ENCODE measurements at regions not wholly inside any gene's neighbourhood (a gene's known extent, or its start where the extent isn't known, plus 50 kb on each side); places are given as distances from the start of the nearest gene placed in this dataset.

DNA sequence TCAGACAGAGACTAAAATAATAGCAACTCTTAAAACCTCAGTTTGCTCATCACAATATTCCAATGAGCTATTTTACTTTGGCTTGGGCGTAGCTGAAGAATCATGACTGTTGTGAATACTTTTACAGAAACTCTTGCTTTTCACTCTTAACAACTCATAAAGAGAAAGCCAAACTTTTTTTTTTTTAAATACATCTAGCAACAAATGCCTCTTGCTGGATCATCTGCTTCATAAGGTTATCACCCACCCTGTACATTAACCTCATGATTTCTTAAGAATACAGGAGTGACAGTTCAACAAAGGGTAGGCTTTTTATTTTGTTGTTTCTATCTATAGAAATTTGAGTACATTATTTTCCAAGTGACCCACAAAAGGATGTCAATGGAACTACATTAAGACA is 307.4 kb upstream of the DDHD1 start:
- no peaks in the 10 kb centered on the region for H3K9me2 ChIP-seq (replicated peaks; ENCODE audit: insufficient read depth, low read length)

DNA sequence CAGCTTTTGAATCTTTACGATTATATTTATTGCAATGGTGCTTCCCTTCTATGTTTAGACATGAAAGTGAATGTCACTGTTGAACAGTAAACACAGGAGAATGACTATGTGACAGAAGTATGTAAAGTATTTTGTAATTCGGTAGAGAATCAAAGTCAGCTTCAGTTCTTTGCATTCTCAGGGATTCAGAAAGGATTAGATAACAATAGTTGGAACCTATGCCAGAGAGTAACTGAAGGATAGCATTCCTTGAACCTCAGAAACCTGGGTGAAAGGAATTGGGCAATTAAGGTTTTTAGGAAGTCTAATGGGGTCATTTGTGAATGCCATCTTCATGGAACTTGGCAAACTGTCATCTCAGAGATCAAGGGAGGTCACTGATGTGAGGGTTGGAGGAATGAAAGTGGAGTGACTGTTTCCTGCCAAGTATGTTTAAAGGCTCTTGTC is 305.3 kb upstream of the DDHD1 start:
- Histone ChIP-seq H3K79me2 (ENCODE audit: insufficient read depth, low read length) (no peaks in the 10 kb centered on the region), H3K27ac (ENCODE audit: low read depth, low read length) (no peak overlapping the region), H3K9me2 (replicated peaks; ENCODE audit: insufficient read depth, low read length) (no peaks in the 10 kb centered on the region), H3K36me3 (ENCODE audit: low read length) (no peaks in the 10 kb centered on the region), H3K9me3 (ENCODE audit: insufficient read depth, low read length) (no peaks in the 10 kb centered on the region), H3K4me2 (ENCODE audit: low read depth, low read length, poor library complexity, severe bottlenecking) (no peak overlapping the region), H3K9ac (ENCODE audit: low read length) (no peak overlapping the region), H3F3A (ENCODE audit: insufficient read depth) (no peaks in the 10 kb centered on the region), H4K20me1 (ENCODE audit: low read depth, low read length) (no peaks in the 10 kb centered on the region), H3K4me3 (ENCODE audit: insufficient read depth, low read length, poor library complexity, severe bottlenecking) (no peak overlapping the region), H3K27me3 (ENCODE audit: low read length) (no peaks in the 10 kb centered on the region), H2AFZ (ENCODE audit: low read depth, low read length, severe bottlenecking) (no peak overlapping the region)
- TF ChIP-seq, protein P1, sequence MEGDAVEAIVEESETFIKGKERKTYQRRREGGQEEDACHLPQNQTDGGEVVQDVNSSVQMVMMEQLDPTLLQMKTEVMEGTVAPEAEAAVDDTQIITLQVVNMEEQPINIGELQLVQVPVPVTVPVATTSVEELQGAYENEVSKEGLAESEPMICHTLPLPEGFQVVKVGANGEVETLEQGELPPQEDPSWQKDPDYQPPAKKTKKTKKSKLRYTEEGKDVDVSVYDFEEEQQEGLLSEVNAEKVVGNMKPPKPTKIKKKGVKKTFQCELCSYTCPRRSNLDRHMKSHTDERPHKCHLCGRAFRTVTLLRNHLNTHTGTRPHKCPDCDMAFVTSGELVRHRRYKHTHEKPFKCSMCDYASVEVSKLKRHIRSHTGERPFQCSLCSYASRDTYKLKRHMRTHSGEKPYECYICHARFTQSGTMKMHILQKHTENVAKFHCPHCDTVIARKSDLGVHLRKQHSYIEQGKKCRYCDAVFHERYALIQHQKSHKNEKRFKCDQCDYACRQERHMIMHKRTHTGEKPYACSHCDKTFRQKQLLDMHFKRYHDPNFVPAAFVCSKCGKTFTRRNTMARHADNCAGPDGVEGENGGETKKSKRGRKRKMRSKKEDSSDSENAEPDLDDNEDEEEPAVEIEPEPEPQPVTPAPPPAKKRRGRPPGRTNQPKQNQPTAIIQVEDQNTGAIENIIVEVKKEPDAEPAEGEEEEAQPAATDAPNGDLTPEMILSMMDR (IDR thresholded peaks at IDR 0.05; ENCODE audit: insufficient read depth, low read length, poor library complexity, severe bottlenecking): no peak
- TF ChIP-seq EZH2phosphoT487 (conservative IDR thresholded peaks at IDR 0.05; ENCODE audit: low read length): no peak

More for the DNA sequence above, 307.4 kb upstream of the DDHD1 start:
- Histone ChIP-seq H3K9ac (ENCODE audit: low read length) (no peak overlapping the region), H3K9me3 (ENCODE audit: insufficient read depth, low read length) (no peaks in the 10 kb centered on the region), H3F3A (ENCODE audit: insufficient read depth) (no peaks in the 10 kb centered on the region), H3K79me2 (ENCODE audit: insufficient read depth, low read length) (no peaks in the 10 kb centered on the region), H3K4me3 (ENCODE audit: insufficient read depth, low read length, poor library complexity, severe bottlenecking) (no peak overlapping the region), H3K4me2 (ENCODE audit: low read depth, low read length, poor library complexity, severe bottlenecking) (no peak overlapping the region), H2AFZ (ENCODE audit: low read depth, low read length, severe bottlenecking) (no peak overlapping the region), H3K27ac (ENCODE audit: low read depth, low read length) (no peak overlapping the region), H3K36me3 (ENCODE audit: low read length) (no peaks in the 10 kb centered on the region), H4K20me1 (ENCODE audit: low read depth, low read length) (no peaks in the 10 kb centered on the region), H3K27me3 (ENCODE audit: low read length) (no peaks in the 10 kb centered on the region)
- TF ChIP-seq EZH2phosphoT487 (conservative IDR thresholded peaks at IDR 0.05; ENCODE audit: low read length): no peak
- TF ChIP-seq, protein P1 (IDR thresholded peaks at IDR 0.05; ENCODE audit: insufficient read depth, low read length, poor library complexity, severe bottlenecking): no peak

DNA sequence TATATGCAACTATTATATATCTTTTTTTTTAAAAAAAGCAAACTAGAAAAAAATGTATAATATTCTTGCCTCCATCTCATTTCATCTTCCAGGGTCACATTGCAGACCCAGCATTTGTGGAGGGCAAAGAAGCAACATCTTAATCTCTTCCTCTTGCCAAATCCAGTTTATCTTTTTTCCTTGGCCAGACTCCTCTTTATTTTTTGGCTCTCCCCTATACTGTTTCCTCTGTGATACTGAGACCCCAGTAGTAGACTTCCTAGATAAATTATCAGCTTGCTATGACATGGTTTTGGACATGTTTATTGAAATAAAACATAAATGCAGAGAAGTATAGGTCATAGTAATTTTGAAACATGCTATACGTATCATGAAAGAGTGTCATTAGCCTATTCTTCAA is 303.8 kb upstream of the DDHD1 start:
- no peak overlapping the region for H3K4me2 ChIP-seq (ENCODE audit: low read depth, low read length, poor library complexity, severe bottlenecking)
- no peaks in the 10 kb centered on the region for H3K9me3 ChIP-seq (ENCODE audit: insufficient read depth, low read length)
- H3K9ac ChIP-seq (ENCODE audit: low read length): no peak overlapping the region
- H3K36me3 ChIP-seq (ENCODE audit: low read length): no peaks in the 10 kb centered on the region
- no peak overlapping the region for H3K4me3 ChIP-seq (ENCODE audit: insufficient read depth, low read length, poor library complexity, severe bottlenecking)
- H4K20me1 ChIP-seq (ENCODE audit: low read depth, low read length): no peaks in the 10 kb centered on the region
- no peaks in the 10 kb centered on the region for H3K27me3 ChIP-seq (ENCODE audit: low read length)
- TF ChIP-seq, protein P1 (IDR thresholded peaks at IDR 0.05; ENCODE audit: insufficient read depth, low read length, poor library complexity, severe bottlenecking): no peak
- no peak for TF ChIP-seq EZH2phosphoT487 (conservative IDR thresholded peaks at IDR 0.05; ENCODE audit: low read length)
- H3F3A ChIP-seq (ENCODE audit: insufficient read depth): no peaks in the 10 kb centered on the region
- no peaks in the 10 kb centered on the region for H3K9me2 ChIP-seq (replicated peaks; ENCODE audit: insufficient read depth, low read length)
- no peaks in the 10 kb centered on the region for H3K79me2 ChIP-seq (ENCODE audit: insufficient read depth, low read length)
- H3K27ac ChIP-seq (ENCODE audit: low read depth, low read length): no peak overlapping the region
- H2AFZ ChIP-seq (ENCODE audit: low read depth, low read length, severe bottlenecking): no peak overlapping the region

All from SU-DHL-6 (cell line).